ENCODE measurements at regions not wholly inside any gene's neighbourhood (a gene's known extent, or its start where the extent isn't known, plus 50 kb on each side); places are given as distances from the start of the nearest gene placed in this dataset.

- Histone ChIP-seq H3K27ac (no peak overlapping the region), H3K27me3 (no peaks in the 10 kb centered on the region), H3K4me3 (replicated peaks in 1 of 3) (no peak overlapping the region), H3K9me3 (no peaks in the 10 kb centered on the region), H3K36me3 (no peaks in the 10 kb centered on the region), H3K4me1 (no peaks in the 10 kb centered on the region)
- no peak for DNase-seq
- TF ChIP-seq CTCF (IDR thresholded peaks at IDR 0.05): no peak
- TF ChIP-seq POLR2A (IDR thresholded peaks at IDR 0.05): no peak
- WGBS, 2 donors: 84 to 88% methylated on average over 1 of the region's 1 CpG
- intact Hi-C loops (cut with DNase I): no loop called here
Measured at GRCh38 chr16:16985707-16986106, 485.1 kb downstream of the XYLT1 start.

GRCh38 chr16:16988963-16989362 lies 481.8 kb downstream of the XYLT1 start:
- no peak overlapping the region for H3K4me3 ChIP-seq (replicated peaks in 1 of 3)
- 58 to 65% methylated on average over 3 of the region's 3 CpGs for WGBS, 2 donors
- no peaks in the 10 kb centered on the region for H3K27me3 ChIP-seq
- no peaks in the 10 kb centered on the region for H3K9me3 ChIP-seq
- H3K27ac ChIP-seq: no peak overlapping the region
- intact Hi-C loops (cut with DNase I): no loop called here
- H3K4me1 ChIP-seq: no peaks in the 10 kb centered on the region
- no peaks in the 10 kb centered on the region for H3K36me3 ChIP-seq
- no peak for DNase-seq
- TF ChIP-seq CTCF (IDR thresholded peaks at IDR 0.05): no peak
- no peak for TF ChIP-seq POLR2A (IDR thresholded peaks at IDR 0.05)

- Histone ChIP-seq H3K4me1 (no peaks in the 10 kb centered on the region), H3K27ac (no peak overlapping the region), H3K36me3 (no peaks in the 10 kb centered on the region), H3K9me3 (no peaks in the 10 kb centered on the region), H3K27me3 (no peaks in the 10 kb centered on the region), H3K4me3 (replicated peaks in 1 of 3) (no peak overlapping the region)
- no peak for DNase-seq
- intact Hi-C loops (cut with DNase I): no loop called here
- TF ChIP-seq POLR2A (IDR thresholded peaks at IDR 0.05): no peak
- no peak for TF ChIP-seq CTCF (IDR thresholded peaks at IDR 0.05)
- WGBS, 2 donors: 84 to 88% methylated on average over 4 of the region's 4 CpGs
Measured at GRCh38 chr16:16989368-16989767, 481.4 kb downstream of the XYLT1 start.

GRCh38 chr16:16991711-16992110 lies 479.0 kb downstream of the XYLT1 start:
- DNase-seq: no peak
- Histone ChIP-seq H3K27me3 (no peaks in the 10 kb centered on the region), H3K36me3 (no peaks in the 10 kb centered on the region), H3K27ac (no peak overlapping the region), H3K4me3 (replicated peaks in 1 of 3) (no peak overlapping the region), H3K4me1 (no peaks in the 10 kb centered on the region), H3K9me3 (no peaks in the 10 kb centered on the region)
- 85 to 91% methylated on average over 4 of the region's 4 CpGs for WGBS, 2 donors
- intact Hi-C loops (cut with DNase I): no loop called here
- no peak for TF ChIP-seq CTCF (IDR thresholded peaks at IDR 0.05)
- no peak for TF ChIP-seq POLR2A (IDR thresholded peaks at IDR 0.05)

- Histone ChIP-seq H3K4me1 (no peaks in the 10 kb centered on the region), H3K9me3 (no peaks in the 10 kb centered on the region), H3K4me3 (replicated peaks in 1 of 3) (no peak overlapping the region), H3K27me3 (no peaks in the 10 kb centered on the region), H3K27ac (no peak overlapping the region), H3K36me3 (no peaks in the 10 kb centered on the region)
- no peak for TF ChIP-seq POLR2A (IDR thresholded peaks at IDR 0.05)
- no peak for TF ChIP-seq CTCF (IDR thresholded peaks at IDR 0.05)
- intact Hi-C loops (cut with DNase I): no loop called here
- DNase-seq: no peak
- WGBS, 2 donors: 22 to 23% methylated on average over 13 of the region's 13 CpGs
Measured at GRCh38 chr16:16992975-16993765, 477.6 kb downstream of the XYLT1 start.
